Peyer's patch (tissue), 4 donors: ENCODE measurements at regions not wholly inside any gene's neighbourhood (a gene's known extent, or its start where the extent isn't known, plus 50 kb on each side); places are given as distances from the start of the nearest gene placed in this dataset.

Experiments used
- DNase-seq, 3 donors: peaks; one replicate each; pipeline ENCODE4 v3.0.0-alpha.2; 2017 to 2019
- H3K27ac ChIP-seq, 4 donors: fragments of 200-600 bp; sonication (generic); one replicate each; pipeline ENCODE4 v1.5.1; 2016 to 2019
- H3K27me3 ChIP-seq, 2 donors: fragments of 200-600 bp; sonication (generic); one replicate each; pipeline ENCODE4 v1.5.1; 2019
- H3K36me3 ChIP-seq, 3 donors: fragments of 200-600 bp; sonication (generic); one replicate each; pipeline ENCODE4 v1.5.1; 2016 to 2019
- H3K4me1 ChIP-seq, 4 donors: fragments of 200-600 bp; sonication (generic); one replicate each; pipeline ENCODE4 v1.5.1; 2016 to 2019
- H3K4me3 ChIP-seq, 4 donors: fragments of 200-600 bp; sonication (generic); 1 replicate in 3 of 4; 2 replicates in 1 of 4; pipeline ENCODE4 v1.5.1; 2016 to 2019; ENCODE audit warnings: mild to moderate bottlenecking in 1 of 4
- H3K9me3 ChIP-seq, 4 donors: fragments of 200-600 bp; sonication (generic); one replicate each; pipeline ENCODE4 v1.5.1; 2016 to 2019; ENCODE audit warnings: mild to moderate bottlenecking in 1 of 4
- POLR2A ChIP-seq, 2 donors: fragments of 450-650 bp; IDR thresholded peaks; one replicate each; pipeline ENCODE4 v1.5.1; 2017; ENCODE audit warnings: antibody characterized with exemption in 2 of 2, mild to moderate bottlenecking in 2 of 2, moderate library complexity in 2 of 2
- TF ChIP-seq, protein P1 (sequence below), 6 experiments: fragments of 450-650 bp in 4 of 6; fragments of 200-600 bp in 2 of 6; sonication (generic) in 1 of 6; IDR thresholded peaks; one replicate each; pipeline ENCODE4 v1.5.1; 2017 to 2019; ENCODE audit warnings: antibody characterized with exemption in 6 of 6, mild to moderate bottlenecking in 3 of 6, moderate library complexity in 1 of 6

DNA sequence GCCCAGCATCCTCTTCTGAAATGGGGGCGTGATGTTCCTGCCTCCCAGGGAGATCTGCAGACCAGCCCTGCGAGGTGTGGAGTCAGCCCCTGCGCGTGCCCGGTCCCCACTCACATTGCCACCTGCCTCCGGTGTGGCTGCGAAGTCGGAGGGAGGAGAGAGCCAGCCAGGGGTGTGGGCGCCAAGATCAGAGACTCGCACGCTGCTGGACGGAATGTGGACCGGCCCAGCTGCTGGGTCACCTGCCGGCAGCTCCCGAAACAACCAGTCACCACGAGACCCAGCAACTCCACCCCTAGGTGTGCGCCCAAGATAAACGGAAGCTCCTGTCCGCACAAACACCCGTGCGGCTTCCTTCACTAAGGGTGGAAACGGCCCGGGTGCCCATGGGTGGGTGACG lies 51.1 kb upstream of the EGFL7 start:
- Histone ChIP-seq H3K9me3 (no peaks in the 10 kb centered on the region), H3K4me1 (peaks cover 0 to 39% (median 3%) of the 10 kb centered on the region in 4 donors), H3K27ac (no peak overlapping the region), H3K4me3 (no peak overlapping the region), H3K27me3 (no peaks in the 10 kb centered on the region), H3K36me3 (no peaks in the 10 kb centered on the region)
- TF ChIP-seq POLR2A (IDR thresholded peaks at IDR 0.05), result no peak
- DNase-seq, result no peak

DNA sequence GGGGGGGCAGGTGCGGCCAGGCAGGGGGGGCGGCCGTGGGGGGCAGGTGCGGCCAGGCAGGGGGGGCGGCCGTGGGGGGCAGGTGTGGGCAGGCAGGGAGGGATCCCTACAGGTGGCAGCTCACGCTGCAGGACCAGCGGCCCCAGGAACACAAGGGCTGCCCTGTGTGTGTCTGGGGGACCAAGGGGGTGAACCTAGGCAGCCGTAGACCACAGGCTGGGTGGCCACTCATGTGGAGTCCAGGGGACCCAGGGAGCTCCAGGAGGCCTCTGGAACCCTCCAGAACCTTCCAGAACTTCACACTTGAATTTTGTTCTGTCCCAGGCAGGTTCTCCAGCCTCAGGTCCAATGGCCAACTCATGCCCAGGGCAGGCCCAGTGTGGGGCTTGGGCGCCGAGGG lies 51.6 kb upstream of the EGFL7 start:
- Histone ChIP-seq H3K27me3 (no peaks in the 10 kb centered on the region), H3K4me1 (peaks cover 0 to 41% (median 1%) of the 10 kb centered on the region in 4 donors), H3K9me3 (no peaks in the 10 kb centered on the region), H3K4me3 (no peak overlapping the region), H3K36me3 (no peaks in the 10 kb centered on the region), H3K27ac (no peak overlapping the region)
- no peak for DNase-seq
- no peak for TF ChIP-seq POLR2A (IDR thresholded peaks at IDR 0.05)
- TF ChIP-seq, protein P1, sequence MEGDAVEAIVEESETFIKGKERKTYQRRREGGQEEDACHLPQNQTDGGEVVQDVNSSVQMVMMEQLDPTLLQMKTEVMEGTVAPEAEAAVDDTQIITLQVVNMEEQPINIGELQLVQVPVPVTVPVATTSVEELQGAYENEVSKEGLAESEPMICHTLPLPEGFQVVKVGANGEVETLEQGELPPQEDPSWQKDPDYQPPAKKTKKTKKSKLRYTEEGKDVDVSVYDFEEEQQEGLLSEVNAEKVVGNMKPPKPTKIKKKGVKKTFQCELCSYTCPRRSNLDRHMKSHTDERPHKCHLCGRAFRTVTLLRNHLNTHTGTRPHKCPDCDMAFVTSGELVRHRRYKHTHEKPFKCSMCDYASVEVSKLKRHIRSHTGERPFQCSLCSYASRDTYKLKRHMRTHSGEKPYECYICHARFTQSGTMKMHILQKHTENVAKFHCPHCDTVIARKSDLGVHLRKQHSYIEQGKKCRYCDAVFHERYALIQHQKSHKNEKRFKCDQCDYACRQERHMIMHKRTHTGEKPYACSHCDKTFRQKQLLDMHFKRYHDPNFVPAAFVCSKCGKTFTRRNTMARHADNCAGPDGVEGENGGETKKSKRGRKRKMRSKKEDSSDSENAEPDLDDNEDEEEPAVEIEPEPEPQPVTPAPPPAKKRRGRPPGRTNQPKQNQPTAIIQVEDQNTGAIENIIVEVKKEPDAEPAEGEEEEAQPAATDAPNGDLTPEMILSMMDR (IDR thresholded peaks at IDR 0.05), result no peak

DNA sequence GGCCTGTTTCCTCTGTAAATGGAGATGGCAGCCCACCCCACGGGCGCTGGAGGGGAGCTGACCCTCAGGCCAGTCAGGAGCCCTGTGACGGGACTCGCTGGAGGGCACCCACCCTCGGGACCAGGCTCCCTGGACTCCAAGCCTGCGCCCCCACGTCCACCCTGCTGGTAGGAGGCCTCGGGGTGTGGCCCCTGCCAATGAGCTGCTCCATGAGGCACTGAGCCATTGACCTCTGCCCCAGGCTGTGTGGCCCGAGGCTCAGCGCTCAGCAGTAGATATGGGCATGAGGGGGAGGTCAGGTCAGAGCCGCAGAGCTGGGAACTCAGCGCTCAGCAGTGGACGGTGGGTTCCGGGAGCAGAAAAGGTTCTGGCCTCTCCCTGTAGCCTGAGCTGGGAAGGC lies 52.3 kb upstream of the EGFL7 start:
- no peak for DNase-seq
- peaks cover 0 to 41% (median 0%) of the 10 kb centered on the region in 4 donors for H3K4me1 ChIP-seq

DNA sequence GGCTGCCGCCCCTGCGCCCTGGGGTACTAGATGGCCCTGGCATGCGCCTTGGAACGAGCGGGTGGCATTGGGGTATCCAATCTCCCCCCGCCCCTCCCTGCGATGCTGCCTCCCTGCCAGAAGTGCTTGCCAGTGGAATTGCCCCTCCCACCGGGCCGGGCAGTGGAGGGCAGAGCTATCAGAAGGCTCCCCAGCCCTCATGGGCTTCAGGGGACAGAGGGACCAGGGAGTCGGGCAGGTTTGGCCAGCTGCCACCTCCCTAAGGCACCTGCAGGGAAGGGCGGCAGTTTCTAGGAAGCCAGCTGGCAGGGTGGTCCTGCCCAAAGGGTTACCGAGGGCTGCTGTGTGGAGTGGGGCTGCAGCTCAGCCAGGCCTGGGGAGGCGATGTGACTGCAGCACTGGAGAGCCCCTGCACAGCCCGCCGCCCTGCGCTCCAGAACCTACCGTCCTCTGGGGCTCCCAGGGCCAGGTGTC lies 52.8 kb upstream of the EGFL7 start:
- no peaks in the 10 kb centered on the region for H3K27me3 ChIP-seq
- no peak overlapping the region for H3K27ac ChIP-seq
- peaks cover 0 to 40% (median 0%) of the 10 kb centered on the region in 4 donors for H3K4me1 ChIP-seq

More for the DNA sequence above, 52.3 kb upstream of the EGFL7 start:
- Histone ChIP-seq H3K9me3 (no peaks in the 10 kb centered on the region), H3K4me3 (no peak overlapping the region), H3K27me3 (no peaks in the 10 kb centered on the region), H3K27ac (no peak overlapping the region), H3K36me3 (no peaks in the 10 kb centered on the region)
- TF ChIP-seq, protein P1 (IDR thresholded peaks at IDR 0.05), result no peak
- TF ChIP-seq POLR2A (IDR thresholded peaks at IDR 0.05), result no peak

DNA sequence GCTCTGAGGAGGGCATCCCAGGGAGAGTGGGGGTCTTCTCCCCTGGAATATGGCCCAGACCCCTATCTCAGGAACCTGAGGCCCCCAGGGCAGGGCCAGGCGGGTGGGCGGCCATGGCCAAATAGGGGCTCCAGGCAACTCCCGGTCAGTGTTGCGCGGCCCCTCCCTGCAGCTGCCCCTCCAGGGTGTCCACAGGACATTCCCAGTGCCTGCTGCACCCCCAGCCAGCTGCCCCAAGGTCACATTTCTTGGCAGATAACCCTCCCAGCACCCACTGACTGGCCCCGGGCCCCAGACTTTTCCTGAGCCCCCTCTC lies 53.6 kb upstream of the EGFL7 start:
- H3K4me1 ChIP-seq, result peaks cover 0 to 41% (median 0%) of the 10 kb centered on the region in 4 donors
- TF ChIP-seq, protein P1 (IDR thresholded peaks at IDR 0.05), result no peak
- TF ChIP-seq POLR2A (IDR thresholded peaks at IDR 0.05), result no peak
- no peak overlapping the region for H3K27ac ChIP-seq

More for the DNA sequence above, 52.8 kb upstream of the EGFL7 start:
- DNase-seq, result no peak
- Histone ChIP-seq H3K4me3 (no peak overlapping the region), H3K36me3 (no peaks in the 10 kb centered on the region), H3K9me3 (no peaks in the 10 kb centered on the region)
- no peak for TF ChIP-seq POLR2A (IDR thresholded peaks at IDR 0.05)
- TF ChIP-seq, protein P1 (IDR thresholded peaks at IDR 0.05), result no peak

DNA sequence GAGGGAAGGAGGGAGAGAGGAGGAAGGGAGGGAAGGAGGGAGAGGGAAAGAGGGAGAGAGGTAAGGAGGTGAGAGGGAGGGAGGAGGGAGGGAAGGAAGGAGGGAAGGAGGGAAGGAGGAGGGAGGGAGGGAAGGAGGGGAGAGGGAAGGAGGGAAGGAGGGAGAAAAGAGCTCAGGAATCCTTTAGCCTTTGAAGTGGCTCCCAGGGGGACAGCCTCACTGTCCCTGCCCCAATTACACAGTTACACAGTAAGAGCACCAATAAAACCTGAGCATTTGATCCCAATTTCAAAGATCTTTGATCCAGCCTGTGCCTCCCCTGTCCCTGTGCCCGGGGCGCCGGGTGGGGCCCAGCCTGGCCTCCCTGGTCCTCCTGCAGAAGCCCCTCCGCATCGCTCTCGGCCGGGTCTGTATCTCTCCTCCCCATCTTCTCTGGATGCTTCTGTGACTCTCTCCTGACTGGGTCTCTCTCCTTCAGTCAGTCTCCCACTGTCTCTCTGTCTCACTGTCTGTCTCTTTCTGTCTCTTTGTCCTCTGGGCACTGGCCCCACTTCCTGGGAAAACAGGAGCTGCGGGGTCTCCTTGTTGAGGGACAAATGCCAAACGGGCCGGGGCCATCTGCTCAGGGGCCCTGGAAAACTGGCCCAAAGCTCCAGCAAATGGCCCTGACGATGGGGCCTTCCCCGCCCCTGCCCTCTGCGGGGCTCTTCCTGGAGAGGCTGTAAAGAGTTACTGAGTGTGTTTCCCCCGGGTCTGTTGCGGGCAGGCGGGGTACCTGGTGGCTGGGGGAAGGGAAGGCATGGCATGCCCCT lies 54.2 kb upstream of the EGFL7 start:
- Histone ChIP-seq H3K27me3 (no peaks in the 10 kb centered on the region), H3K27ac (no peak overlapping the region), H3K36me3 (no peaks in the 10 kb centered on the region), H3K4me1 (peaks cover 0 to 41% (median 0%) of the 10 kb centered on the region in 4 donors), H3K4me3 (no peak overlapping the region), H3K9me3 (no peaks in the 10 kb centered on the region)
- TF ChIP-seq, protein P1 (IDR thresholded peaks at IDR 0.05), result no peak
- TF ChIP-seq POLR2A (IDR thresholded peaks at IDR 0.05), result no peak
- no peak for DNase-seq

More for the DNA sequence above, 53.6 kb upstream of the EGFL7 start:
- no peaks in the 10 kb centered on the region for H3K27me3 ChIP-seq
- no peaks in the 10 kb centered on the region for H3K36me3 ChIP-seq
- no peak overlapping the region for H3K4me3 ChIP-seq
- no peaks in the 10 kb centered on the region for H3K9me3 ChIP-seq
- DNase-seq, result no peak
